Neural cell (in vitro differentiated cells): ENCODE measurements at regions not wholly inside any gene's neighbourhood (a gene's known extent, or its start where the extent isn't known, plus 50 kb on each side); places are given as distances from the start of the nearest gene placed in this dataset.

Experiments
- H2AFZ ChIP-seq: fragments of 200-600, 300-800 bp; sonication (generic), shearing (Covaris generic); 2 replicates; pipeline ENCODE4 v1.6.0; 2014; ENCODE audit warnings: low read depth, mild to moderate bottlenecking, antibody characterized with exemption, low read length, moderate library complexity
- H3F3A ChIP-seq: fragments of 200-600 bp; shearing (Covaris generic); 2 replicates; pipeline ENCODE4 v1.6.1; 2016; ENCODE audit warnings: mild to moderate bottlenecking, moderate library complexity, mixed read lengths, antibody characterized with exemption, low read length; ENCODE audit not compliant: insufficient read depth, poor library complexity, severe bottlenecking
- H3K27ac ChIP-seq: fragments of 200-600, 300-800 bp; sonication (generic), shearing (Covaris generic); 2 replicates; pipeline ENCODE4 v1.5.1; 2014; ENCODE audit warnings: mild to moderate bottlenecking, low read length, moderate library complexity
- H3K27me3 ChIP-seq: fragments of 300-800, 200-600 bp; sonication (generic), shearing (Covaris generic); 2 replicates; pipeline ENCODE4 v1.6.0; 2014; ENCODE audit warnings: mild to moderate bottlenecking, low read depth, low read length, moderate library complexity; ENCODE audit not compliant: insufficient read depth
- H3K36me3 ChIP-seq: fragments of 300-800, 200-600 bp; sonication (generic), shearing (Covaris generic); 2 replicates; pipeline ENCODE4 v1.5.1; 2014; ENCODE audit warnings: mild to moderate bottlenecking, antibody characterized with exemption, low read length, moderate library complexity; ENCODE audit not compliant: insufficient read depth
- H3K4me2 ChIP-seq: fragments of 300-800, 200-600 bp; sonication (generic), shearing (Covaris generic); 2 replicates; pipeline ENCODE4 v1.6.0; 2014; ENCODE audit warnings: mild to moderate bottlenecking, low read length
- H3K4me3 ChIP-seq: fragments of 300-800, 200-600 bp; sonication (generic), shearing (Covaris generic); 2 replicates; pipeline ENCODE4 v1.5.1; 2014; ENCODE audit warnings: mild to moderate bottlenecking, low read length, moderate library complexity
- H3K79me2 ChIP-seq: fragments of 200-600 bp; shearing (Covaris generic); replicated peaks from 2 replicates; pipeline ENCODE4 v1.6.0; 2014; ENCODE audit warnings: mild to moderate bottlenecking, low read length, moderate library complexity; ENCODE audit not compliant: insufficient read depth
- H3K9ac ChIP-seq: fragments of 300-800, 200-600 bp; sonication (generic), shearing (Covaris generic); 2 replicates; pipeline ENCODE4 v1.6.1; 2016; ENCODE audit warnings: mild to moderate bottlenecking, low read length, mixed read lengths
- H3K9me2 ChIP-seq: fragments of 200-600 bp; shearing (Covaris generic); 2 replicates; pipeline ENCODE4 v1.6.1; 2016; ENCODE audit warnings: mild to moderate bottlenecking, low read length, mixed read lengths; ENCODE audit not compliant: insufficient read depth
- H3K9me3 ChIP-seq: fragments of 200-600, 300-800 bp; sonication (generic), shearing (Covaris generic); 2 replicates; pipeline ENCODE4 v1.6.1; 2016; ENCODE audit warnings: mild to moderate bottlenecking, mixed run types, low read length, moderate library complexity, mixed read lengths
- H4K20me1 ChIP-seq: fragments of 200-600 bp; shearing (Covaris generic); 2 replicates; pipeline ENCODE4 v1.6.1; 2016; ENCODE audit warnings: mild to moderate bottlenecking, mixed run types; ENCODE audit not compliant: insufficient read depth
- CTCF ChIP-seq: fragments of 450-650 bp; IDR thresholded peaks from 2 replicates; pipeline ENCODE4 v1.5.1; 2014; ENCODE audit warnings: antibody characterized with exemption, mild to moderate bottlenecking, moderate library complexity; ENCODE audit not compliant: poor library complexity, severe bottlenecking
- EP300 ChIP-seq: fragments of 450-650 bp; conservative IDR thresholded peaks from 2 replicates; pipeline ENCODE4 v1.6.1; 2014; ENCODE audit warnings: antibody characterized with exemption, mild to moderate bottlenecking, moderate library complexity; ENCODE audit not compliant: poor library complexity, severe bottlenecking
- EZH2 ChIP-seq: fragments of 200-600, 300-800 bp; shearing (Covaris generic), sonication (generic); IDR thresholded peaks from 2 replicates; pipeline ENCODE4 v1.6.1; 2014; ENCODE audit warnings: antibody characterized with exemption, low read length, borderline replicate concordance, mild to moderate bottlenecking; ENCODE audit not compliant: insufficient read depth, poor library complexity, severe bottlenecking
- MXI1 ChIP-seq: fragments of 450-650 bp; conservative IDR thresholded peaks from 2 replicates; pipeline ENCODE4 v1.6.1; 2014; ENCODE audit warnings: antibody characterized with exemption, mild to moderate bottlenecking; ENCODE audit not compliant: poor library complexity, severe bottlenecking
- POLR2AphosphoS5 ChIP-seq: IDR thresholded peaks from 2 replicates; pipeline ENCODE4 v1.6.1; 2012
- RAD21 ChIP-seq: fragments of 450-650 bp; conservative IDR thresholded peaks from 2 replicates; pipeline ENCODE4 v1.6.1; 2014; ENCODE audit warnings: antibody characterized with exemption, mild to moderate bottlenecking, moderate library complexity
- REST ChIP-seq: IDR thresholded peaks from 2 replicates; pipeline ENCODE4 v1.6.1; 2012; ENCODE audit warnings: borderline replicate concordance
- SMC3 ChIP-seq: fragments of 450-650 bp; conservative IDR thresholded peaks from 2 replicates; pipeline ENCODE4 v1.6.1; 2014; ENCODE audit warnings: antibody characterized with exemption, mild to moderate bottlenecking, moderate library complexity; ENCODE audit not compliant: poor library complexity
- TAF1 ChIP-seq: IDR thresholded peaks from 2 replicates; pipeline ENCODE4 v1.6.1; 2012; ENCODE audit warnings: low read depth

GRCh38 chr3:473033-473800, 276.7 kb downstream of the CHL1 start:
- Histone ChIP-seq H3K27ac (no peak overlapping the region), H4K20me1 (no peaks in the 10 kb centered on the region), H3K9ac (no peak overlapping the region), H3K4me2 (no peak overlapping the region), H3K9me3 (no peaks in the 10 kb centered on the region), H3K79me2 (no peaks in the 10 kb centered on the region), H3F3A (no peaks in the 10 kb centered on the region), H3K9me2 (no peaks in the 10 kb centered on the region), H2AFZ (no peak overlapping the region), H3K4me3 (no peak overlapping the region), H3K36me3 (no peaks in the 10 kb centered on the region), H3K27me3 (no peaks in the 10 kb centered on the region)
- TF ChIP-seq TAF1 (no peak), SMC3 (no peak), POLR2AphosphoS5 (no peak), MXI1 (no peak), REST (no peak), EZH2 (no peak), CTCF (no peak), EP300 (no peak), RAD21 (no peak)

- no peaks in the 10 kb centered on the region for H3K9me2 ChIP-seq
- no peaks in the 10 kb centered on the region for H3K9me3 ChIP-seq
- no peaks in the 10 kb centered on the region for H4K20me1 ChIP-seq
- H3K79me2 ChIP-seq = no peaks in the 10 kb centered on the region
- no peaks in the 10 kb centered on the region for H3F3A ChIP-seq
- H3K4me3 ChIP-seq = no peak overlapping the region
- no peak overlapping the region for H3K4me2 ChIP-seq
- no peak overlapping the region for H3K9ac ChIP-seq
- H3K27ac ChIP-seq = no peak overlapping the region
- H2AFZ ChIP-seq = no peak overlapping the region
- no peaks in the 10 kb centered on the region for H3K36me3 ChIP-seq
- H3K27me3 ChIP-seq = no peaks in the 10 kb centered on the region
- no peak for TF ChIP-seq RAD21
- no peak for TF ChIP-seq EP300
- TF ChIP-seq POLR2AphosphoS5 = no peak
- TF ChIP-seq MXI1 = no peak
- no peak for TF ChIP-seq CTCF
- no peak for TF ChIP-seq REST
- no peak for TF ChIP-seq SMC3
- no peak for TF ChIP-seq EZH2
- TF ChIP-seq TAF1 = no peak
Observed at GRCh38 chr3:474828-475227, 278.3 kb downstream of the CHL1 start.
